CD4-positive, alpha-beta memory T cell (primary cell): ENCODE measurements at regions not wholly inside any gene's neighbourhood (a gene's known extent, or its start where the extent isn't known, plus 50 kb on each side); places are given as distances from the start of the nearest gene placed in this dataset.

Experiments used
- CTCF ChIA-PET: fragments of 350-600 bp; sonication (Branson Sonifier 250); formaldehyde crosslinking; loops from one replicate; lab custom pipeline; 2021; ENCODE audit warnings: inconsistent platforms; ENCODE audit not compliant: partially characterized antibody; lab: Charles Lee
- POLR2A ChIA-PET: fragments of 350-600 bp; sonication (Branson Sonifier 250); formaldehyde crosslinking; loops from one replicate; lab custom pipeline; 2021; ENCODE audit not compliant: partially characterized antibody; lab: Charles Lee
- DNase-seq, 5 donors: peaks; one replicate each; pipeline versions ENCODE4 v3.0.0 to v3.0.0-alpha.2; 2020 to 2022; ENCODE audit warnings: mixed read lengths in 1 of 5
- H3K27ac ChIP-seq: one replicate; pipeline ENCODE4 v1.7.0; 2013; ENCODE audit warnings: low read depth, low read length
- H3K27me3 ChIP-seq: 2 replicates; pipeline ENCODE4 v1.7.0; 2013; ENCODE audit warnings: mild to moderate bottlenecking, low read length, moderate library complexity; ENCODE audit not compliant: insufficient read depth
- H3K36me3 ChIP-seq: 2 replicates; pipeline ENCODE4 v1.7.0; 2013; ENCODE audit warnings: mild to moderate bottlenecking, low read length, moderate library complexity; ENCODE audit not compliant: insufficient read depth
- H3K4me1 ChIP-seq: 2 replicates; pipeline ENCODE4 v1.7.0; 2013; ENCODE audit warnings: mild to moderate bottlenecking, low read length, moderate library complexity; ENCODE audit not compliant: insufficient read depth
- H3K4me3 ChIP-seq, 2 donors: one replicate each; pipeline ENCODE4 v1.7.0; 2013; ENCODE audit warnings: low read length in 2 of 2, mild to moderate bottlenecking in 1 of 2
- H3K9me3 ChIP-seq, 2 donors: one replicate each; pipeline ENCODE4 v1.7.0; 2013; ENCODE audit warnings: low read length in 2 of 2, control low read depth in 1 of 2; ENCODE audit not compliant: control insufficient read depth in 1 of 2
- H3K27ac Mint-ChIP-seq, 7 donors: one replicate each; pipeline ENCODE4 v1.8.0; 2020 to 2021; ENCODE audit warnings: mixed read lengths in 7 of 7, mild to moderate bottlenecking in 6 of 7, inconsistent platforms in 3 of 7, moderate library complexity in 3 of 7
- H3K27me3 Mint-ChIP-seq, 2 donors: one replicate each; pipeline ENCODE4 v1.8.0; 2020 to 2021; ENCODE audit warnings: mixed read lengths in 2 of 2
- H3K36me3 Mint-ChIP-seq, 2 donors: one replicate each; pipeline ENCODE4 v1.8.0; 2020 to 2021; ENCODE audit warnings: mixed read lengths in 2 of 2, inconsistent platforms in 1 of 2, mild to moderate bottlenecking in 1 of 2
- H3K4me1 Mint-ChIP-seq, 4 donors: one replicate each; pipeline ENCODE4 v1.8.0; 2020 to 2021; ENCODE audit warnings: mixed read lengths in 4 of 4, mild to moderate bottlenecking in 1 of 4
- H3K4me3 Mint-ChIP-seq, 8 donors: one replicate each; pipeline ENCODE4 v1.8.0; 2020 to 2021; ENCODE audit warnings: mixed read lengths in 8 of 8, mild to moderate bottlenecking in 7 of 8, moderate library complexity in 6 of 8, inconsistent platforms in 3 of 8
- H3K9me3 Mint-ChIP-seq, 8 donors: one replicate each; pipeline ENCODE4 v1.8.0; 2020 to 2021; ENCODE audit warnings: mixed read lengths in 8 of 8, mild to moderate bottlenecking in 5 of 8, inconsistent platforms in 3 of 8, moderate library complexity in 1 of 8
- intact Hi-C: fragments of 100-400 bp; cut with micrococcal nuclease; formaldehyde crosslinking; loops from one replicate; pipeline ENCODE4 v1.15.1; 2023

DNA sequence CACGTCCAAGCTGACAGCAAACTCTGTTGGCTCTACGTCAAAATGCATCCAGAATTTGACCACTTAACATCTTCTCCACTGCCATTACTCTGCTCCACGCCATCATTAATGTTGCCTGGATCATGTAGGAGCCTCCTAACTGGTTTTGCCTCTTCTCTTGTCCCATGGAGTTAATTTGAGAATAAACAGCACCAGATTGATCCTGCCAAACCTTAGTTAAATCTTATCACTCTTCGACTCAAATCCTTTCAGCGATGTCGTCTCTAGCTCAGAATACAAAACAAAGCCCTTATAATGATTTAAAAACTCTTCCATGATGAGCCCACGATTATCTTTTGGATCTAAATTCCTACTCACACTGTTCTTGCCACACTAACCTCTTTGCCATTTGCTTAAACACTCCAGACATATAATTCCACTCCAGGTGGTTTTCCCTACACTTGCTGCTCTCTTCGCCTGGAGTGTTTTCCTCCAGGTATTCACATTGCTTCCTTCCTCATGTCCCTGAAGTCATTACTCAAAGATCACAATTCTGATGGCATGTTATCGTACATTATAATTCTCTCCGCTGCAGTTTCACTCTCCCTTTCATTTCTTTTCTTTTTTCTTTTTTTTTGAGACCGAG, 90.7 kb upstream of the KCNK2 start:
- peaks cover 0 to 6% of the 10 kb centered on the region in 2 donors for H3K27me3 Mint-ChIP-seq
- no peak overlapping the region for H3K4me3 Mint-ChIP-seq
- H3K4me3 ChIP-seq = no peak overlapping the region
- no peak overlapping the region for H3K27ac ChIP-seq
- H3K27ac Mint-ChIP-seq = no peak overlapping the region
- H3K4me1 ChIP-seq = no peaks in the 10 kb centered on the region
- no peak for DNase-seq
- intact Hi-C loops = no loop called here
- no peaks in the 10 kb centered on the region for H3K4me1 Mint-ChIP-seq
- POLR2A ChIA-PET = no interaction called here
- H3K36me3 ChIP-seq = no peaks in the 10 kb centered on the region
- H3K9me3 Mint-ChIP-seq = peaks cover 0 to 5% (median 2%) of the 10 kb centered on the region in 8 donors
- no peaks in the 10 kb centered on the region for H3K36me3 Mint-ChIP-seq
- no peaks in the 10 kb centered on the region for H3K27me3 ChIP-seq
- no peaks in the 10 kb centered on the region for H3K9me3 ChIP-seq
- CTCF ChIA-PET = no interaction called here

DNA sequence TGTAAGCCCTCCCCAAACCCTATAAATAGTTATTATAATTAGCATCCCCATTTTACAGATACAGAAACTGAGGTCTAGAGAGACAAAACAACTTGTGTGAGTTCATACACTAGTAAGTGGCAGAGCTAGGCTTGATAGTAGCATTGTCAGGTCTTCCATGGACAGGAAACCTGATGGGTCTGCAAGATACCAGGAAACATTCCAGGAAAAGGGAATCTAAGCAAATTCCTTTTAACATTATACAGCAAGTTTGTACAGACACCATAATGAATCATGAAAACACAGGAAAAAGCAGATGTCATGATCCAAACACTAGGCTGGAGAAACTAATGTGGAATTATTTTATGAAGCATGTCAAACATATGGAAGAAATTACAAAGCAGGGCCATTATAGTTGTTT, 89.1 kb upstream of the KCNK2 start:
- Mint-ChIP-seq H3K4me1 (no peaks in the 10 kb centered on the region), H3K4me3 (no peak overlapping the region), H3K9me3 (peaks cover 0 to 5% (median 2%) of the 10 kb centered on the region in 8 donors), H3K27ac (no peak overlapping the region), H3K27me3 (peaks cover 0 to 6% of the 10 kb centered on the region in 2 donors), H3K36me3 (no peaks in the 10 kb centered on the region)
- intact Hi-C loops = no loop called here
- Histone ChIP-seq H3K27me3 (no peaks in the 10 kb centered on the region), H3K9me3 (no peaks in the 10 kb centered on the region), H3K36me3 (no peaks in the 10 kb centered on the region), H3K27ac (no peak overlapping the region), H3K4me1 (no peaks in the 10 kb centered on the region), H3K4me3 (no peak overlapping the region)
- DNase-seq = no peak
- ChIA-PET POLR2A (no interaction called here), CTCF (no interaction called here)

DNA sequence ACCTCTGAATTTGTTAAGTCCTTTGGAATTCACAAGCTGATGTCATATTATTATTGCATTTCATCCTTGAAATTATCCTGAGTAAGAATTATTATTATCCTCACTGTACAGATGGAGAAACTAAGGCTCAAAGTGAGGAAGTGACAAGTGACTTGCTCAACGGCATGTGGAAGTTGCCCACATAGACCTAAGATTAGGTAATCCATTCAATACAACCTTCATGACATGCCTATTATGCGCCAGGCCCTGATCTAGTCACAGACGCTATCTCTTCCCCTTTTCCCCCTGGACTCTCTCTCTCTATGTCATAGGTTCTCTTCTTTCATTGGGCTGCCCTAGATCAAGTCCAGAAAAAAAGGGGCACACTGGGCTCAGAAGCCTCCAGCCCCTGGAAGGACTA, 84.9 kb upstream of the KCNK2 start:
- Histone ChIP-seq H3K36me3 (no peaks in the 10 kb centered on the region), H3K27me3 (no peaks in the 10 kb centered on the region), H3K4me3 (no peak overlapping the region), H3K9me3 (no peaks in the 10 kb centered on the region), H3K27ac (no peak overlapping the region), H3K4me1 (no peaks in the 10 kb centered on the region)
- no peak overlapping the region for H3K27ac Mint-ChIP-seq
- no peaks in the 10 kb centered on the region for H3K27me3 Mint-ChIP-seq
- H3K4me3 Mint-ChIP-seq = no peak overlapping the region
- H3K4me1 Mint-ChIP-seq = no peaks in the 10 kb centered on the region
- ChIA-PET CTCF (no interaction called here), POLR2A (no interaction called here)
- intact Hi-C loops = no loop called here
- H3K36me3 Mint-ChIP-seq = no peaks in the 10 kb centered on the region
- DNase-seq = no peak
- H3K9me3 Mint-ChIP-seq = peaks cover 0 to 2% (median 0%) of the 10 kb centered on the region in 8 donors

DNA sequence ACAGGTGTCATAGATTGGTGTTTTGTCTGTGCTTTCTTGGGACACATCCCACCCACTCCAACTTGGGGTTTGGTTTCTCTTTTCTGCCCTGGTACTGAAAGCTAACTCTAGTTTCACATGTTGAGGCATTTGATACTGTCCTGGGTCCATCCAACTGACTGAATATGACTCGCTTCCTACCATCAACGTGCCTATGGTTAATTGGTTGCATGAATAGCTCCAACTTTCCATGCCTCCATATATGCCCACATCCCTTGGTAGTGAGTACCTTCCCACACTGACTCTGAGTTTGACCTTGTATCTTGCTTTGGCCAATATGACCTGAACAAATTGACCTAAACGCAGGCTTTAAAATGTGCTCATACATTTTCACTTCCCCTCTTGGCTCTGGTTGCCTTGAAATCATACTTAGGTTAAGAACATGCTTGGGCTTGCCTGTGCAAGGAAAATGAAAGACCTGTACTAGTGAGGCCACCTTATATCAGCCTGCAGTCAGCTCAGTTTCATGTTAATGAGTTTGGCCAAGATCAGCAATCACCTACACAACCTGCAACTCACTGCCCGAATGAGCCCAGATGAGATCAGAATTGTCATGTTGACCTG, 81.0 kb upstream of the KCNK2 start:
- Histone ChIP-seq H3K36me3 (no peaks in the 10 kb centered on the region), H3K4me3 (no peak overlapping the region), H3K27me3 (no peaks in the 10 kb centered on the region), H3K27ac (no peak overlapping the region), H3K4me1 (no peaks in the 10 kb centered on the region), H3K9me3 (no peaks in the 10 kb centered on the region)
- no peak for DNase-seq
- POLR2A ChIA-PET = no interaction called here
- Mint-ChIP-seq H3K27ac (no peak overlapping the region), H3K9me3 (peaks cover 0 to 2% (median 2%) of the 10 kb centered on the region in 8 donors), H3K4me1 (peaks cover 0 to 2% (median 0%) of the 10 kb centered on the region in 4 donors), H3K36me3 (no peaks in the 10 kb centered on the region), H3K4me3 (no peak overlapping the region), H3K27me3 (no peaks in the 10 kb centered on the region)
- intact Hi-C loops = no loop called here
- CTCF ChIA-PET = no interaction called here

DNA sequence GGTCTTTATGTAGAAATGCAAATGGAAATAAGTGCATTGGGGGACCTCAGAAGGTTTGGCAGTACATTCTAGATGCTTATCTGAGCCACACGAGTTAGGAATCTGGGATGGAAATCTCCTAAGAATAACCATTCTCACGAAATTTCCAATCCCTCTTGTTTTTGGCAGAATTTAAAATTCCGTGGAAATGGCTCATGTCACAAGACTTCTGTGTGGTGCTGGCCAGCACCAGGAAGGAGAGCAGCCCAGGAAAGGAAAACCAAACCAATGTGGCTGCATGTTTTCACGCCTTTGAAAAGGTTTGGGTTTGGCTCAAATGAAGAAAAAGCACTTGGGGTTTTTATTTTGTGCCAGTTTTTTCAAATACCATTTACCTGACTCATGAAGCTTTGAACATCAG, 80.1 kb upstream of the KCNK2 start:
- Mint-ChIP-seq H3K27ac (no peak overlapping the region), H3K36me3 (no peaks in the 10 kb centered on the region), H3K27me3 (no peaks in the 10 kb centered on the region), H3K9me3 (peaks cover 0 to 2% (median 2%) of the 10 kb centered on the region in 8 donors), H3K4me3 (no peak overlapping the region), H3K4me1 (peaks cover 0 to 2% (median 0%) of the 10 kb centered on the region in 4 donors)
- no peaks in the 10 kb centered on the region for H3K9me3 ChIP-seq
- intact Hi-C loops = no loop called here
- H3K4me3 ChIP-seq = no peak overlapping the region
- no peaks in the 10 kb centered on the region for H3K4me1 ChIP-seq
- CTCF ChIA-PET = no interaction called here
- POLR2A ChIA-PET = no interaction called here
- no peaks in the 10 kb centered on the region for H3K36me3 ChIP-seq
- no peaks in the 10 kb centered on the region for H3K27me3 ChIP-seq
- H3K27ac ChIP-seq = no peak overlapping the region
- no peak for DNase-seq

DNA sequence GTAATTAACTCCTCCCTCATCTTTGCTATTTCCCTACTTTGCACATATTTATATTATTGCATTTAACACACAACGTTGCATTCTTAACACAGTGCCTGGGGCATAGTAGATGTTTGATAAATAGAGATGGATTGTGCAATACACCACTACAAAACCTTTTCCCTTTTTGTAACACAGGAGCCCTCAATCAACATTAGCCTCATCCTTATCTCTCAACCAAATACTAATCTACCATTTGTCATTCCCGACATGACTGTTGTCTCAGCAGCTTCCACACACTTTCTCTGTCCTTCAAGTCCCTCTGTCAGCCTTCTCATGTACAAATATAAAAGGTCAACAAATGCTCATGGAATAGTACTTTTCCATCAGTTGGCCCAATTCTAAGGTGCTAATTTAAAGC, 78.9 kb upstream of the KCNK2 start:
- H3K9me3 Mint-ChIP-seq = peaks cover 0 to 2% (median under 1%) of the 10 kb centered on the region in 8 donors
- POLR2A ChIA-PET = no interaction called here

DNA sequence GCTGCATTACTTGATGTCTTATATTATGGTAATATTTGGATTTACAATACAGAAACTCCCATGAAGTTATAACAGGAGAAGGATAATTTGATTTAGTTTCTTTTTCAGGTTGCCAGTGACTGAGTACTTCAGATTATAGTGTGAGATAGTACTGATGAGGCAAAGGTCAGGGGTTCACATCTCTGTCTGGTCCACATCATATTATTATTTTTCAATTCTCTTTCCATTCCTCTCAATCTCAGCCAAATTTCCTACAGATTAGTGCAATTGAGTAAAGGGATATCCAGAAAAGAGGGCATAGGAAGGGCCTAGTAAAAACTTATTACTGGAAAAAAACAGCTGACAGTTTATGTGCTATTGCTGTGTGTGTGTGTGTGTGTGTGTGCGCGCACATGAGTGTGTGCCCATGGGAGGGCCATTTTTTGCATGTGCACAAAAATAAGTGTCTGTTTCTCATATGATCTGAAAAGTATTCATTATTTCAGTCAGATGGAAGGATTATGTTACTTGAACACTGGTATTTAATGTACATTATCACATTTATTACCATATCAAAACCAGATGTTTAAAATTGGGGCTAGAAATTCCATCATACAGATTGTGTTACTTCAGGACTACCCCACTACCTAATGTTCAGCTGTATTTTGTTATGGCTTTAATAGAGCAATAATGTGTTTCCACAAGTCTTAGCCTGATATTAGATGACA, 78.3 kb upstream of the KCNK2 start:
- Mint-ChIP-seq H3K9me3 (peaks cover 0 to 2% (median under 1%) of the 10 kb centered on the region in 8 donors), H3K4me1 (peaks cover 0 to 2% (median 0%) of the 10 kb centered on the region in 4 donors)
- CTCF ChIA-PET = no interaction called here

More for the DNA sequence above, 78.9 kb upstream of the KCNK2 start:
- H3K4me1 ChIP-seq = no peaks in the 10 kb centered on the region
- Mint-ChIP-seq H3K4me1 (peaks cover 0 to 2% (median 0%) of the 10 kb centered on the region in 4 donors), H3K4me3 (no peak overlapping the region), H3K27me3 (no peaks in the 10 kb centered on the region), H3K36me3 (no peaks in the 10 kb centered on the region), H3K27ac (no peak overlapping the region)
- H3K27me3 ChIP-seq = no peaks in the 10 kb centered on the region
- intact Hi-C loops = no loop called here
- no peak for DNase-seq
- no peak overlapping the region for H3K4me3 ChIP-seq
- no peak overlapping the region for H3K27ac ChIP-seq
- no peaks in the 10 kb centered on the region for H3K36me3 ChIP-seq
- CTCF ChIA-PET = no interaction called here
- H3K9me3 ChIP-seq = no peaks in the 10 kb centered on the region

More for the DNA sequence above, 78.3 kb upstream of the KCNK2 start:
- DNase-seq = no peak
- no peak overlapping the region for H3K27ac ChIP-seq
- H3K27me3 ChIP-seq = no peaks in the 10 kb centered on the region
- no peaks in the 10 kb centered on the region for H3K9me3 ChIP-seq
- H3K4me3 ChIP-seq = no peak overlapping the region
- Mint-ChIP-seq H3K4me3 (no peak overlapping the region), H3K27ac (no peak overlapping the region), H3K36me3 (no peaks in the 10 kb centered on the region), H3K27me3 (no peaks in the 10 kb centered on the region)
- H3K4me1 ChIP-seq = no peaks in the 10 kb centered on the region
- intact Hi-C loops = no loop called here
- H3K36me3 ChIP-seq = no peaks in the 10 kb centered on the region
- POLR2A ChIA-PET = no interaction called here
